ENCODE measurements at regions not wholly inside any gene's neighbourhood (a gene's known extent, or its start where the extent isn't known, plus 50 kb on each side); places are given as distances from the start of the nearest gene placed in this dataset.

DNA sequence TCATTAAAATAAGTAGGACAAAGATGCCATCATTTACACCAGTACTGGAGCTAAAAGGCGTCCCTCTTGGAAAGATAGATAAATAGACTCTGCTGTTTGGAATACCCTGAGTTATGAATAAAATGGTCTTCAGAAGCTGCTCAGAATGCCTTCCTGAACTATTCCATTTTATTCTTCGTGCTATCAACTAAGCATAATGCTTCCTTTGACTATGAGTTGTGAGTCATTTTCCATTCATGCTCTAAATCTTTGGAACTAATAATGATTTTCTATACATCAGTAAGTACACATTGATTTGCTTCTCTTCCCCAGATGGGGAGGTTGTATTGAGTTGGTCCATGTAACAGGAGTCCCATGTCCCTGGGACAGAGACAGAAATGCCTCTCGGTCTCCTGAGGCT, 98.3 kb upstream of the PDE7B start:
- no peak overlapping the region for H3K4me3 ChIP-seq (ENCODE audit: low read depth, poor library complexity, severe bottlenecking)
- DNase-seq (ENCODE audit: low spot score in 2 of 2) = no peak
- intact Hi-C loops (cut with DNase I; ENCODE audit: low total_unique reads) = no loop called here
- 77 to 78% methylated on average over 3 of the region's 3 CpGs for WGBS, 2 donors
- TF ChIP-seq POLR2A (IDR thresholded peaks at IDR 0.05) = no peak
- TF ChIP-seq, protein P1, sequence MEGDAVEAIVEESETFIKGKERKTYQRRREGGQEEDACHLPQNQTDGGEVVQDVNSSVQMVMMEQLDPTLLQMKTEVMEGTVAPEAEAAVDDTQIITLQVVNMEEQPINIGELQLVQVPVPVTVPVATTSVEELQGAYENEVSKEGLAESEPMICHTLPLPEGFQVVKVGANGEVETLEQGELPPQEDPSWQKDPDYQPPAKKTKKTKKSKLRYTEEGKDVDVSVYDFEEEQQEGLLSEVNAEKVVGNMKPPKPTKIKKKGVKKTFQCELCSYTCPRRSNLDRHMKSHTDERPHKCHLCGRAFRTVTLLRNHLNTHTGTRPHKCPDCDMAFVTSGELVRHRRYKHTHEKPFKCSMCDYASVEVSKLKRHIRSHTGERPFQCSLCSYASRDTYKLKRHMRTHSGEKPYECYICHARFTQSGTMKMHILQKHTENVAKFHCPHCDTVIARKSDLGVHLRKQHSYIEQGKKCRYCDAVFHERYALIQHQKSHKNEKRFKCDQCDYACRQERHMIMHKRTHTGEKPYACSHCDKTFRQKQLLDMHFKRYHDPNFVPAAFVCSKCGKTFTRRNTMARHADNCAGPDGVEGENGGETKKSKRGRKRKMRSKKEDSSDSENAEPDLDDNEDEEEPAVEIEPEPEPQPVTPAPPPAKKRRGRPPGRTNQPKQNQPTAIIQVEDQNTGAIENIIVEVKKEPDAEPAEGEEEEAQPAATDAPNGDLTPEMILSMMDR (IDR thresholded peaks at IDR 0.05) = no peak

- intact Hi-C loops (cut with DNase I; ENCODE audit: low total_unique reads) = no loop called here
- no peak overlapping the region for H3K4me3 ChIP-seq (ENCODE audit: low read depth, poor library complexity, severe bottlenecking)
- WGBS, 2 donors = 87 to 99% methylated on average over 5 of the region's 5 CpGs
- TF ChIP-seq, protein P1 (IDR thresholded peaks at IDR 0.05) = no peak
- TF ChIP-seq POLR2A (IDR thresholded peaks at IDR 0.05) = no peak
- no peak for DNase-seq (ENCODE audit: low spot score in 2 of 2)
Observed at GRCh38 chr6:135759831-135760230, 91.7 kb upstream of the PDE7B start.

- no peak overlapping the region for H3K4me3 ChIP-seq (ENCODE audit: low read depth, poor library complexity, severe bottlenecking)
- TF ChIP-seq, protein P1 (IDR thresholded peaks at IDR 0.05) = no peak
- no peak for TF ChIP-seq POLR2A (IDR thresholded peaks at IDR 0.05)
- 95 to 98% methylated on average over 1 of the region's 1 CpG for WGBS, 2 donors
- intact Hi-C loops (cut with DNase I; ENCODE audit: low total_unique reads) = no loop called here
- no peak for DNase-seq (ENCODE audit: low spot score in 2 of 2)
Observed at GRCh38 chr6:135774006-135774405, 77.5 kb upstream of the PDE7B start.

- H3K4me3 ChIP-seq (ENCODE audit: low read depth, poor library complexity, severe bottlenecking) = no peak overlapping the region
- TF ChIP-seq, protein P1 (IDR thresholded peaks at IDR 0.05) = no peak
- TF ChIP-seq POLR2A (IDR thresholded peaks at IDR 0.05) = no peak
Observed at GRCh38 chr6:135779213-135779612, 72.3 kb upstream of the PDE7B start.

DNA sequence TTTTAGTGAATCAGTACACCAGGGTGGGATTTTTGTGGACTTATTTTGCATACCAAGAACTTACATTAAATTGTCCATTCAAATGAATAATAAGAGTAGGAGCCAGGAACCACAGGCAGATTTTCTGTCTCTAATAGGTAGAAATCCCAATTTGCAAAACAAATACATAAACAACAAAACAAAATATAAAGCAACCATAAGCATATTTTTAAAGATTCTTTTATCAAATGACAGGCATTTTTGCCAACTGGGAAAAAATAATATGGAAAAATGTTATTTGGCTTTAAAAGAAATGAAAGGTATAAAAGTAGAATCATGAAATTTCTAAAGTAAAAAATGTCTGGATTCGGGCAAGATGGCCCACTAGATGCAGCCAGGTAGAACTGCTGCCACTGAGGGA, 71.2 kb upstream of the PDE7B start:
- intact Hi-C loops (cut with DNase I; ENCODE audit: low total_unique reads) = no loop called here
- 89 to 97% methylated on average over 1 of the region's 1 CpG for whole genome bisulfite sequencing, 2 donors
- TF ChIP-seq, protein P1 (IDR thresholded peaks at IDR 0.05) = no peak
- TF ChIP-seq POLR2A (IDR thresholded peaks at IDR 0.05) = no peak
- no peak for DNase-seq (ENCODE audit: low spot score in 2 of 2)
- no peak overlapping the region for H3K4me3 ChIP-seq (ENCODE audit: low read depth, poor library complexity, severe bottlenecking)

More at GRCh38 chr6:135779213-135779612, 72.3 kb upstream of the PDE7B start:
- 66 to 70% methylated on average over 2 of the region's 2 CpGs for WGBS, 2 donors
- intact Hi-C loops (cut with DNase I; ENCODE audit: low total_unique reads) = no loop called here
- no peak for DNase-seq (ENCODE audit: low spot score in 2 of 2)

GRCh38 chr6:135782546-135782945, 69.0 kb upstream of the PDE7B start:
- intact Hi-C loops (cut with DNase I; ENCODE audit: low total_unique reads) = no loop called here
- DNase-seq (ENCODE audit: low spot score in 2 of 2) = no peak
- no peak overlapping the region for H3K4me3 ChIP-seq (ENCODE audit: low read depth, poor library complexity, severe bottlenecking)
- 90 to 94% methylated on average over 2 of the region's 2 CpGs for WGBS, 2 donors
- TF ChIP-seq POLR2A (IDR thresholded peaks at IDR 0.05) = no peak
- TF ChIP-seq, protein P1 (IDR thresholded peaks at IDR 0.05) = no peak
